Islet of Langerhans (tissue), 1 donor: ENCODE measurements at regions not wholly inside any gene's neighbourhood (a gene's known extent, or its start where the extent isn't known, plus 50 kb on each side); places are given as distances from the start of the nearest gene placed in this dataset.

Experiments
- FAIRE-seq: peaks from one replicate; lab custom pipeline; 2011; peaks lifted over from hg19 to GRCh38; lab: Jason Lieb, UNC

DNA sequence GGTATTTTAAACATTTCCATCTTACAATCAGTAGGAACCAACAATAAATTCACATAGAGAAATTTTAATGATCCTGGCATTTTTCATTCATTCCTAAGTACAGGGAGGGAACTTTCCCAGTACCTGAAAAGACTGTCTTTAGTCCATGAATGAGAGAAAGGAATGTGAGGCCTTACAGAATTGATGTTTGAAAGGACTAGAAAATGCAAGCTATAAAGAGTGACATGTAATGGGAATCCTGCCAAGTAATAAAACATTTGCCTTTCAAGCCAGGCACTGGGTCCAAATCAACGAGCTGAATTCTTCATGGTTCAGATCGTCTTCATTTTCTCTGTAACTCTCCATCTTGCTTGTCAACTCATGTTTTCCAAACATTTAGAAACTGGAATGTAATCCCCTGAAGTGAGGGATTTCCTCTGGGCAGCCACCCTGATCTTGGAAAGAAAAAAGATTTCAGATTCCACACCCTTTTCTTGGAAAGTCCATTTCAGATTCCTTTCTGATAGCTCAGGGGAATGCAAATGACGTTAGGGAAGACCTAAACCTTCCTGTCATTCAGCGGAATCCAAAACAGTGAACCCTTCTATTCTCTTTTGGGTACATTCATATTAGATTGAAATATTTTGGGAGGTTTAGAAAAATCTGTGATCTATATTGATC lies 315.8 kb downstream of the SH3GL2 start:
- FAIRE-seq: no peak

DNA sequence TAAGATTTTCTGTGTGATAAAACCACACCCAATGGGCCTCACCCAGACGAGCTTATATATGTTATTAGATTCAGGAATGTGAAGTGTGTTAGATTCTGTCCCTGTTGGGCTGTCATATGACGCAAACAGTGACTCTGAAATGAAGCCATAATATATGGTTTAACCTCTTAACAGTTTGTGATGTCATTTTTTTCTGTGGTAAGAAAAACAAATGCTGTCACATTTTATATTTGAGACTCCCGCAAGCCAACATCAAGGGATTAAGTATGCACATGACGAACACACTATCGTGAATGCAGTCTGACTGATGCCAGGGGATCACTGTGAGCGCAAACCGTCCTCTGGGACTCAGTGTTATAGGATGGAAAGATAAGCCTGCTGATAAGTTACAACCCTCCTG lies 321.7 kb downstream of the SH3GL2 start:
- FAIRE-seq: no peak

DNA sequence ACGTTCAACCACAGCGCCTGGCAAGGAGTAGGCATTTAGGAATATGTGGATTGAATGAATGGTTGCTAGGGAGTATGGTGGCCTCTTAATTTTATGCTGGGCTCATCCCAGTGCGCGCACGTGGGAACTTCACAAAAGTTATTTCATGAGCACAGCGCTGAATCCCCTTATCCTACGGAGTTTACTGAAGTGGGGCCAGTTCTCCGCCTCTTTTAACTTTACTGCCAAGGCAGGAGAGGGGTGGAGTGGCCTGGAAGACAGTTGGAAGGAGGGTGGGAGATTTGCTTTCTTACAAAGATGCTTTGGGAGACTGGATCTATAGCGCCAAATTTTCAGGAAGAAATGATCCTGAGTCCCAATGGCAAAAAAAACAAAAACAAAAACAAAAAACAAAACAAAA lies 326.5 kb downstream of the SH3GL2 start:
- FAIRE-seq: no peak

DNA sequence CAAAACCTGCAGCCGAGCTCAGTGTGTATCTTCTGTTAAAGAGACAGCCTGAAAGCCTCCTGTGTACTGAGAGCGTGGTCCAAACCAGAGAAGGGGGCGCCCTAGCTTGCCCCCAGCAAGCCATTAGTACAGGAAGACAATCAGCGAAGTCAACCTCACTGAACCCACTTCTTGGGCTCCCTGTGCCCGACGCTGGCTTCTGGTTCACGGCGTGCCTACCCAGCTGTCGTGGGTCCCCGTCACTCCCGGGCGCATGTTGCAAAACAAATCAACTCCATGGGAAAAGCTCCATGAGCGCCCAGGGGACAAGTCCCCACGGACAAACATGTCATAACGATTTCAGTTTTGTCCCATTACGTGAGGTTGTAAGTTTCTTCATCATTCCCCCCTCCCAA lies 326.9 kb downstream of the SH3GL2 start:
- FAIRE-seq: no peak

DNA sequence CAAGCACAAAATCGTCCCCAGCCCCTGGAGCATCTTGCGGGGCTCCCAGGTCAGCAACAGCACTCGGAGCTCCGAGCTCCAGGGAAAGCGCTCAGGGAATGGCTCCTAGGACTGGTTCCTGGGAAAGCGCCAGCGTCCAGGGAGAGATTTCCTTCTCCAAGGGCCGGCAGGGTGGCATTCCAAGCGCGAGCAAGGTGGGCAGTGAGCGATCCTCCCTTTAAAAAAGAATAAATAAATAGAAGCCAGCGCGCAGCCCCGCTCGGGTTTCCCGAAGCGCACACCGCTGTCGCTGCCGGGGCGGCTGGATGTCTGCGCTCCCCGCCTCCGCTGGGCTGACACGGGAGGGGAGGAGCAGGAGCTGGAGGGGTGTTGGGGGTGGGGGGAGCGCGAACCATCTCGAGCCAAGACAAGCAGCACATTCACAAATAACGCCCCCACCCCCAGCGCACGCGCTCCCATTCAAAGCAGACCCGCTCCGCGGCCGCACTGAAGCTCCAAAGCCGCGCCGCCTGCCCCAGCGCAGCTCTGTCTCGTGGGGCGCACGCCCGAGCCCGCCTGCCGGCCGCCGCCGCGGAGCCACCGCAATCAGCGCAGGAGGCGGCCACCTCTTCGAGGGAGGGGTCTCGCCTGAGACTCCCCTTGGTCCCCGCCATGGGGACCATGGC lies 327.4 kb downstream of the SH3GL2 start:
- no peak for FAIRE-seq

DNA sequence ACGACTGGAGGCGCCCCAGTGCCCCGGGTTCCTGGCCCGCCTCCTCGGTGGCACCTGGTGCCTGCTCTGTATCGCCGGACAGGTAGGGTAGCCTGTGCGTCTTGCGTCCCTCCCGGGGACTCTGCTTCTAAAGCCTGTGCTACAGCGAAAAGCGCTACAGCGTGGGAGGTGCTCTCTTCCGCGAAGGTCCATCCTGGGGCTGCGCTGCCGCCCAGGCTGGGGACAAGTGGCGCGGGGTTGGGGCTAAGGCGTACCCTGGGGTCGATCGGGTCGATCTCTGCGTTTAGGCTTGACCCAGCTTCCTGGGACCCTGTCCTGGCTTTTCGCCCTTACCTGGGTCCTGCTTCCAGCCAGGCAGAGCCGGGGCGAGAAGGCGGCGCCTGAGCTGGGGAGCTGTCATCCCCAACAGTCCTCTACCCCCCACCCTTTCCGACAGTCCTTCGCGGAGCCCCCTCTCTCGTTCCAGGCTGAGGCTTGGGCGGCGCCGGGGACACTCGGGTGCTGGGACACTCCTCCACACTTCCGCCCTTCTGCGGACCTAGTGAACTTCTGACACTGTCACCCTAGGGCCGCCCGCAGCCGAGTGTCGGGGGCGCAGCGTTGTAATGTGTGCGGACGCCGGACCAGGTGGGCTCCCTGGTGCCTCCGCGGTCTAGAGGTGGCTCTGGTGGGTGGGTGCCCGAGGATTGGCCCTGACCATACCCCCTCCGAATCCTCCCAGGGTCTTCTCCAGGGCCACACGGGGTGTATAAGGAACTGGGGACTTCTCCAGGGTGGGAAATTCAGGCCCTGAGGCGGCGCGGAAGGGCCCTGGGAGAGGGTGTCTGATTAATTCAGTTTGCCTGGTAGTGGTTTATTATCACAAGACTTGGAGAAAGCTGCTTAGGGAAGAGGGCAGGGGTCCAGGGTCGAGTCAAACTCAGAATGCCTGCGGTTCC lies 328.2 kb downstream of the SH3GL2 start:
- FAIRE-seq: no peak

DNA sequence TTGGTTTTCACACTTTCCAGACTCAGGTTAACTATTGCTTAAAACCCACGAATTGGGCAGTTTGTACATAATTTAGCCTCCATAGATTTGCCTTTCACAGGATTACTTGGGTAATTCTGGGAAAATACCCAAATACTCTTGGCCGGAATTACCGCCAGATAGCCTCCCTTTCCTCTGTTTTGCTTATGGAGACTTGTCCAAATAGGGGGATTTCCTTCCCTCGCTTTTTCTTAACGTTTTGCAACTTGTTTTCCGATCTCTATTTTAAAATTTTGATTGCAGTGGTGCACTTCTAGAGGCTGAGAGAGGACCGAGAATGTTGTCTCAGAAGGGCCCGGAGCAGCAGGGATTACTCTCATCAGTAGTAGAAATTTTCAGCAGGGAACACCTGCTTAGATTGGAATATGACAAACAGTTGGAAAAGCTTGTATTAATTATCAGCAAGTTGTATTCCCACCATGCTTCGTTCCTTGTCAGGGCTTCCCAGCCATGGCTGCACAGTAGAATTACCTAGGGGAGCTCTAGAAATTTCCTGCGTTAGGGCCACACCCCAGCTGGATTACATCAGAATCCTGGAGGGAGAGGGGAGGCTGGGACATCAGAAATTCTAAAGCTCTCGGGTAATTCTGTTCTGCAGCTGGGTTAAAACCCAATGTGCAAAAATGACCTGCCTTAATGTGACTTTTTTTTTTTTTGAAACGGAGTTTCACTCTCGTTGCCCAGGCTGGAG lies 329.1 kb downstream of the SH3GL2 start:
- FAIRE-seq: no peak

DNA sequence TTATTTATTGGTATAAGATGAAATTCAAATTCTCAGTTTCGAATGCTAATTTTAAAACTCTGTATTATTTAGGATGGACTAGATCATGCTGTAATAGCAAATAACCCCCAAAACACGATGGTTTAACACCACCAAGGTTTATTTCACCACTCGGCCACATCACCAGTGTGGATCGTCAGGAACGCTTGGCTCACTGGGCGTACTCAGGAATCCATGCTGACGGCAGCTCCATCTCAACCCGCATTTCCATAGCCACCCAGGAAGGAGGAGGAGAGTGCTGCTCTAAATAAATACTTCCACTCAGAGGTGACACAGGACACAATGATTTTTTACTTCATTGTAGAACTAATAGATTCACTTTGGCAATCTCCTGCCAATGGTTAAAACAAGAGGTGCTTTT lies 347.4 kb downstream of the SH3GL2 start:
- no peak for FAIRE-seq

DNA sequence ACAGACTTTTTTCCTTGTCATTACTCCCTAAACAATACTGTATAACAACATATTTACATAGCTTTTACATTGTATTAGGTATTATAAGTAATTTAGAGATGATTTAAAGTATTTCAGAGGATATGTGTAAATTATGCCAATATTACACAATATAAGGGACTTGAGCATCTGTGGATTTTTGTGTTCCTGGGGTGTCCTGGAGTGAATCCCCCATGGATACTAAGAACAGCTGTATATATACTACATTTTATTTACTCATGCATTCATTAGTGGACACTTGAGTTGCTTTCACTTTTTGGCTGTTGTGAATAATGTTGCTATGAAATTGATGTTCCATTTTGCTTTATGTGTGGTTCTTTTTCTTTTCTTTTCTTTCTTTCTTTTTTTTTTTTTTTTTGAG lies 348.8 kb downstream of the SH3GL2 start:
- no peak for FAIRE-seq

DNA sequence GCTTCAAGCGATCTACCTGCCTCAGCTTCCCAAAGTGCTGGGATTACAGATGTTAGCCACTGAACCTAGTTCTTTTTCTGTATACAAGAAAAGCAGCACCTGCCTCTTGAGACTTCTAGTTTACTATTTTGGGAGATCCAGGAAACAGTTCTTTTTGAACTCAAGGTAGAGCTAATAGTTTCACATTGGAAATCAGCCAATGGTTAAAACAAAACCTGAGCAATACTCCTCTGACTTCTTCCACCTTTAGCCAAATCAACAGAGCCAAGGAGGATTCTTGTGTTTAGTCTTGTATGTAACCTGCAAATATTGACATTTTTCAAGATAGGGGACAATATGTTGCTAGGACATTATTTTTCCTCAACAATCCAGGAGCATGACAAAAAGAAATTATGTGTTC lies 349.4 kb downstream of the SH3GL2 start:
- FAIRE-seq: no peak

DNA sequence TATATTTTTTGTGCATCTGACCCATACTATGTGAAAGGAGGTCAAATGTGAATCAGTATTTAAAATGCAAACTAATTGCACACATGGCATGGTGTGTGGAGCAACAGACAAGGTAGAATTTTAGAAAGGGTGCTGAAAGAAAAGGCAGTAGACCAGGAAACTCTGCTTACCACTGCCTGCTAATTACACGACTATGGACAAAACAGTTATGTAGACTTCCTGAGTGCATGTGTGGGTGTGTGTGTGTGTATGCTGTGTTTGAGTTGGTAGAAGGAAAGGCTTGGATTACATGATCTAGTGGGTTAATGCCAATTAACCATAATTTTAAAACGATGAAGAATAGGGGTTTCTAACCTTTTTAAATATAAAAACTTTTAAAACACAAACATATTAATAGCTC lies 349.9 kb downstream of the SH3GL2 start:
- no peak for FAIRE-seq

DNA sequence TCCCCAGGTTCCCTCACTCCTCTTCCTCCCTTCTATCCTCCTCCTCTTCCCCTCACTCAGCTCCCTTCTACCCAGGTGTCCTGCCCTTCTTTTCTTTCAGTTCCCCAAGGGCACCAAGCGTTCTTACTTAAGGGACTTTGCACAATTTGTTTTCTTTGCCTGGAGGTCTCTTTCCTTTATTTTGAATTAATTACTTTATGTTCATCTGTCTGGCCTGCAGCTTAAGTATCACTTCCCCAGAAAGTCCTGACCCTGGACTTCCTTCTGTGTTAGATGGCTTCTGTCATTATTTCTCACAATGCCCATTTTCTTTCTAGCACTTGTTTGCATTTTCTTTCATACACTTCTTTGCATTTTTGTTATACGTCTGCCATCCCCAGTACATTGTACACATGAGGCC lies 350.6 kb downstream of the SH3GL2 start:
- no peak for FAIRE-seq

DNA sequence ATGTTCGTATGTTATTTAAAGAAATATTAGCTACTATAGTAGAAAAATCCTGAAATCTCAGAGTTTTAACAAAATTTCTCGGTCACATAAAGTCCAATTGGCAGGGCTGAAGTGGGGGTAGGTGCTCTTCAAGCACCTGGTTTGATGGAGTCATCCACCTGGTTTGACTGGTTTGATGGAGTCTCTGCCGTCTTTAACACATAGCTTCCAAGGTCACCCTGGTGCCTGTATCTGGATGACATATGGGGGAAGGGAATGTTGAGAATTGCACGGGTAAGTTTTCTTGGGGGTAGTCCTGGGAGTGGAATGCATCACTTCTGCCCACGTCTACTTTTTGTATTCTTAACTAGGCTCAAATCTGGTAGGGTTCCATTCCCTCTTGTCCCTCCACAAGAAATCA lies 351.2 kb downstream of the SH3GL2 start:
- no peak for FAIRE-seq

DNA sequence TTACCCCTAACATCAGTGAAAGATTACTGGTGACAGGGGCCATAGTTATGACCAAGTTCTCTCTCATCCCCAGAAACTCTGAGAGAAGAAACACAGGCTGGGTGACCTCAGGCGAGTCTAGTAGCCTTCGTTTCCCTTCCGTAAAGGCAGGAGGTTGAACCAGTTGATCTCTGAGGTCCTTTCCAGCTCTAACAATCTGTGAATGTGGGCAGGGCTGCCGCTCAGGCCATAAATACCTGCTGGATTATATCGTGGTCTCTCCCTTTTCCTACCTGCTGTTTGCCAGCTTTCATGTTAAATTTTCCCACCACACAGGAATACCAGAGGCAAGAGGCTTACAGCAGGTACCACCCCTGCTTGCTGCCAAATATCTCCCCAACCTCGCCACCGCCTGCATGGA lies 357.5 kb downstream of the SH3GL2 start:
- no peak for FAIRE-seq

DNA sequence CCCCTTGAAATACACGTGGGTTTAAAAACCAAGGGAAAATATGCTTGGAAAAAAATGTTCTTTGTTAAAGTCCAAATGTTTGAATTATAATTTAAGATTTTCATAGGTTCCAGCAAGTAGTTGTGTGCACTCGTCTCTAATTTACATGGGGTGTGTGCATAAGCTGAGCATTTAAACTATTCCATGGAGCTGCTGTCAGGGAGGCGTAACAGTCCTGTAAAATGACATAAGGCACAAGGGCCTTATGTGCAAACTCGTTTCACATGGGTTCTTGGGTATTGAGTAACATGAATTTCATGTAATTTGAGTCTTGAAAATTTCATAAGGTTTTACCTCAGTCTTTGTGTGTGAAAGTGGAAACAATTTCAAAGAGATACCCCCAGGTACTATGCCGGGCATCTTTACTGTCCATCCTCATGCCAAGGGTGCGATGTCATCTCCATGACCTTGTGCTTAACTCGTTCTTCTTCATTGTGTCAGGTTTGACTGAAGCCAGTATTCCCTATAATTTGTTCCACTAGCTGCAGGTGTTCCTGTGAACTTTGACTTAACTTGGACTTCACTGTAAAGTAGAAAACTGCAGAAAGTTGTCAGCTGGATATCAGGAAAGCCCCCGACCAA lies 359.3 kb downstream of the SH3GL2 start:
- FAIRE-seq: no peak

DNA sequence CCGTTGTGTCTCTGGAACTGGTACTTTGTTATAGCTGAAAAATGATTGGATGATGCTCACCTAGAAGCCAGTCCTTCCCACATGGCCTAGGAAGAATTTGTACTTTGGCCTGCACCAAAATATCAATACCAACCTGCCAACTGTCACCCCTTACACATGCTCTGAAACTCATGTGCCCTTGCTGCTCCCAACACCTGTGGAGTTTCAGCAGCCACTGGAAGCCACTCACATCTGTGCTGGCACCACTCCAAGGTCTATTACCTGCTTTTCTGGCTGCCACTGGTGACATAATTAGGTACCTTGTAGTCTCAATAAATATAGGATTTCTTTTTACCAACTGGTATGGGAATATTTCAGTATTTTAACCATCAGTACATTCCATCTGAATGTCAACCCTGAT lies 363.6 kb downstream of the SH3GL2 start:
- FAIRE-seq: no peak

DNA sequence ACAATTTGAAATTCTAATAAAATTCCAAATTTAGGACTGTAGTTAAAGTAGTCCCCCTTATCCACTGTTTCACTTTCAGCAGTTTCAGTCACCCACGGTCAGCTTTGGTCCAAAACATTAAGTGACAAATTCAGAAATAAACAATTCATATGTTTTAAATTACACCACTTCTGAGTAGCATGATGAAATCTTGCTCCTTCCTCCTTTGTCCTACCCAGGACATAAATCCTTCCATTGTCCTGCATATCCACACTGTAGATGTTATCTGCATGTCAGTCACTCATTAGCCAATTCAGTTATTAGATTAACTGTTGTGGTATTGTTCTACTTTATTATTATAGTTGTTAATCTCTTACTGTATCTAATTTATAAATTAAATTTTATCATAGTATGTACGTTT lies 376.5 kb downstream of the SH3GL2 start:
- no peak for FAIRE-seq

DNA sequence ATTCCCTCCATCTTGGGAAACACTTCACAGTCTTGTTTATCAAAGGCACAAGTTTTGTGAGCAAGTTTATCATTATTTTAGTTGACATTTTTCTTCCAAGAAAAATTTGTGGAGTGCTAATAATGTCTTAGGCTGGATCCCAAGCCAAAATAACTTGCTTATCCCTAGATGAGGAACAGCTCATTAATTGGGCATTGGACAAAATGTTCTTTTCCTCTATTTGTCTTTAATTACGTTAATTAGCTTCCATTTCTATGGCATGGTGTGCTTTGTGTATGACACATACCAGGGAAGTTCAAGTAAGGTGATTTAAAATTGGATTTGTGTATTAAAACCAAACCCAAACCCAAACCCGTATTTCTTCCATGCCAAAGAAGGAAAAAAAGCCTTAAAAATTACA lies 379.5 kb downstream of the SH3GL2 start:
- no peak for FAIRE-seq

DNA sequence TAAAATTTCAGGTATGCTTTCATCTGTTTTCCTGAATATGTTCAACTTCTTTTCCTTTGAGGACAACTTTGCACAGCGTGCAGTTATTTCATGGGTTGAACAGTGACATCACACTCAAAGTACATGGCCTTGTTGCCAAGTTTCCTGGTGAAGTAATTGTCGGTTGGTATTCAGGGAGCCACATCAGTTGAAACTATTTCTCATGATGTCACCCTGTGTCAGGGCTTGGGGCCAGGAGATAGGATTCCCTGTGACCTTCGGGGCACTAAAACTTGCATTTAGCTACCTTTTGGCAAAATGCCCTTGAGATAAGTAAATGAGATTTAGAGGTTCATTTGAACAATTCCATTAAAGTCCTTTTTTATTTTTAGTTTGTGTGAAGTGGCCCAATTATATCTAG lies 383.9 kb downstream of the SH3GL2 start:
- no peak for FAIRE-seq

DNA sequence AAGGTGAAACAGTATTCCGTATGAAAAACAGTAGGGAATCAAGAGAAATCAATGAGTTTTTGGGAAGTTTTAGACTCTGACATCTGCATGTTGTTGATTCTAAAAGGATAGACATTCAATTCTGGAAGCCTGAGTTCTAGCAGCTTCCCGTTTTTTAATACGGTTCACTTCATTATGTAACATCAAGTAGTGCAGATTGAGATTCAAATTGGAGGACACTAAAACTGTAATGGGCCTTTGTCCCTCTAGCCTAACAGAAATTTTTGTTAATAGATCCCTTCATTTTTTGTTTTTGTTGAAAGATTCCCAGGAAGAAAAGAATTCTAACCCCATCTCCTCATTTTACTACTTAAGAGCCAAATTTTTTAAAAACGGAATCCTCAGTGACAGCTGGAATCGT lies 384.6 kb downstream of the SH3GL2 start:
- FAIRE-seq: no peak

DNA sequence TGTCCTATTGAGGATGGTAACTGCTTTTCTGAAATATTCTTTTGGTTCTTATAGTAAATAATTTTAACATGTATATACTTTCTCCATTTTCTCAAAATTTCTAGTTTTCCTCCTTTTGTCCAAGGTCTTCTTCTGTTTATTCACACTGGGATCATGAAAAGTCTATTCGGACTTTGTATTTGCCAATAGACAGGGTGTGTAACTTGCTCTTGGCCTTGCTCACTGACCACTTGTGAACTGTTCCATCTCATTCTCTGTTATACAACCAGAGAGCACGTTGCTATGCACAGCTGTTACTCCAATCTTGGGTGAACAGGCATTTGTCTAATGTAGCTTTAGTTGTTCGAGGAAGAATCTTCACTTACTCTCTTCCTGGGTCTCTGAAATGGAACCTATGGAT lies 388.9 kb downstream of the SH3GL2 start:
- no peak for FAIRE-seq

DNA sequence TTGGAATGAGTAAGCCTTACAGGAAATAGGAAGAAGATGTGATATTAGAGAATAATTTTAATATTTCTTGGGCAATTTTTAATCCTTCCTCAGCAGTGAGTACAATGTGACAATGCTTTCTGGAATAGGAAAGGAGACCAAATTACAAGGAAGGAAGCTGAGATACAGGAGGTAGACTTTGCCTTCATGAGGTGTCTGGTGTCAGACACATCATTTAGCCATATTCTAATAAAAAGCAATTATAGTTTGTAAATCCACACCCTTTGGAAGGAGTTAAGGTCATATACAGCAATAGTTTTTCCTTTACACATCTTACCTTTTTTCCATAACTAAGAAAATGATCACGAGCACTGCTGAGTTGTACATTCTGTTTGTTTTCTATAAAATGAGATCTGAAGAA lies 390.4 kb downstream of the SH3GL2 start:
- FAIRE-seq: no peak
